Tongue (tissue), 1 donor: ENCODE measurements at regions not wholly inside any gene's neighbourhood (a gene's known extent, or its start where the extent isn't known, plus 50 kb on each side); places are given as distances from the start of the nearest gene placed in this dataset.

Experiments used
- DNase-seq: peaks from one replicate; pipeline ENCODE4 v3.0.0-alpha.2; 2015

GRCh38 chr21:24316277-24316922, 1290.9 kb downstream of the MRPL39 start:
- no peak for DNase-seq

GRCh38 chr21:24310788-24311187, 1296.5 kb downstream of the MRPL39 start:
- DNase-seq, result no peak

DNA sequence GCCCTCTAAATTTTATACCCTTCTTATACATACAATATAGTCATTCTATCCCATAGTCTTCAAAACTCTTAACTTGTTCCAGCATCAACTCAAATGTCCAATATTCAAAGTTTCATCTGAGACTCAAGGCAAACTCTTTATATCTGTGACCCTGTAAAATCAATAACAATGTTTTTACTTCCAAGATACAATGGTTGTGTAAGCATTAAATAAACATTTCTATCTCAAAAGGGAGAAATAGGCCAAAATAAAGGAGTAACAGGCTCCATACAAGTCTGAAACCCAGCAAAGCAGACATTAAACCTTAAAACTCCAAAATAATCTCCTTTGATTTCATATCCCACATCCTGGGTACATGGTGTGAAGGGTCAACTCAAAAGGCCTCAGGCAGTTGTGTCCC, 1299.1 kb downstream of the MRPL39 start:
- DNase-seq, result no peak

- DNase-seq, result no peak
Observed at GRCh38 chr21:24302400-24302799, 1304.9 kb downstream of the MRPL39 start.

- DNase-seq, result no peak
Observed at GRCh38 chr21:24298040-24298439, 1309.2 kb downstream of the MRPL39 start.

DNA sequence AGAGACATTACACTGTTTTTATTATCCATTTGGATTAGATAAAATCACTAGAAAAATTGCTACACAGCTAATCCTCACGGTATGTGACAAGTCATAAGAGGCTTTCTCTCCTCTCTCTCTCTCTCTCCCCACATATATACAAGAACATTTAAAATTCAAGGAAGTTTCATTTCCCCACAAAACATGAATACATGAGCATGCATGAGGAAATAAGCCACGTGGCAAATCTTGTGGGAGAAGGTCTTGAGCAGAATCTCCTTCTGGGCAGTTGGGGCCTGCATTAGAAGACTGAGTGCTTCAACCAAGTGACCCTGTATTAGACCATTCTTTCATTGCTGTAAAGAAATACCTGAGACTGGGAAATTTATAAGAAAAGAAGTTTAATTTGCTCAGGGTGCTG, 1313.1 kb downstream of the MRPL39 start:
- no peak for DNase-seq

DNA sequence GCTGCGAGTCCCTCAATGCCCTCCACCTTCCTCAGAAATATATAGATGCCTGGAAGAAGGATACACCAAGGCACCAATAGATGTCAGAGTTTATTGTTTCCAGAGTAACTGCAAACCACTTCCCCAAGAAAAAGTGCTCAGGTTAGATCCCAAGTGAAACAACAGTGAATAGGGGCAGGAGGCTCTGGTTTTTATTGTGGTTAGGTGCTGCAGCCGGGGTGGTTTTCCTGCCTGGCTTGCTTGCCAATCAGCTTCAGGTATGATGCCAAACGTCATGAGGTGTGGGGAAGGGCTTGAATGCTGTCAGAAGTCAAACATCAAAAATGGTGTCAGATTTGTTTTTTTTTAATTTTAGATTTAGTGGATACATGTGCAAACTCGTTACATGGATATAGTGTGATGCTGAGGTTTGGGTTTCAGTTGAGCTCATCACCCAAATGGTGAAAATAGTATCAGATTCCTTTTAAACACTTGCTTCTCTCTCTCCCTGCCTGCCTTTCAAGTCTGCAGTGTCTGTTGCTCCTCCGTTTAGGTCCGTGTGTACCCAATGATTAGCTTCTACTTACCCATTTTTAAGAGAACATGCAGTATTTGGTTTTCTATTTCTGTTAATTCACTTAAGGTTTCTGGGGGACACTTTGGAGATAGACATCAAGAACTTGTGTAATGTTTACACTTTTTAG, 1317.0 kb downstream of the MRPL39 start:
- no peak for DNase-seq

DNA sequence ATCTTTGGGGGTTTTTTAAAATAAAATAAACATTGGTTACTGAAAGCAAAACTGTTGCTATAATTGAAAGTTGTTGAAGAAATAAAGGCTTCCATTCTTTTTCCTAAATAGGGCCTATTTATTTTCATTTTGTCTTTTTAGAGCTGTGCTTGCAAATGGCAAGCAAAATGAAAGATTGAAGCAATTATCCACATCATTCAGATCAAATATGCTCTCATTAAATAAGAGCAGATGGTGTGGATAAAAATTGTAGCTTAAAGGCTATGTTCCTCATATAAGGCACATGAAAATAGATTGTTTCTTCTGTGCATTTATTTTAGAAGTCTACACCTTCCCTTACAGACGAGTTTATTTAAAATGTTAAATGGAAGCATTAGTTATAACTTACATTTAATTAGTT, 1317.7 kb downstream of the MRPL39 start:
- DNase-seq, result no peak

DNA sequence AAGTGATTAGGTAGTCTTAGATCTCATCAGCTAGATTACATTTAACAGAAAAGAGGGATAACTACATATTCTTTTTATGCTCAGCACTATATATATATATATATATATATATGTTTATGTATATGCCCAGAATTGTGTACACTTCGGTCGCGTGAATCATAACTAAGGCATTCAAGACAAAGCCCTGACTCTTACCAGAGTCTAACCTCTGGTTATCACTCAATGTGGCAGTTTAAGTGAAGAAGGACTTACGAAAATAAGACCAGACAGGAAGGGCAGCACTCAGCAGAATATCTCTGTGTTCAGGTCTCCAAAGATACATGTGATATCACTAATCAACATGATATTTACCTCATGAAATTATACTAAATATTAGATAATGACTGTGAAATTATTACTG, 1326.7 kb downstream of the MRPL39 start:
- no peak for DNase-seq

DNA sequence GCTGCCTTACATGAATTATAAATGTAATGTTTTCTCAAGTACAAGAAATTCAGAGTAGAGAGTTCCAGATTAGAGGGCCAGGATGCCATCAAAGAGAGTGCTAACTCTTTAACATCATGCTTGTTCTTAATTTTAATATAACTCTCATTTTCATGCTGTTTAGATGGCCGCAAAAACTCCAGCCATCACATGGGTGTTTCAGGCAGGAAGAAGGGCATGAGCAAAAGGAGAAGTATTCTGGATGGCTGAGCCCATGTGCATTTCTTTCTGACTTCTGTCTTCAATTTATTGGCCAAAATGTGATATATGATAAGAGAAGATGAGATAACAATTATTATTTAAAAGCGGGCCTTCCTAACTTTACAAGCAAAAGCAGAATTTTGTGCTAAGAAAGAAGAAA, 1328.6 kb downstream of the MRPL39 start:
- no peak for DNase-seq

DNA sequence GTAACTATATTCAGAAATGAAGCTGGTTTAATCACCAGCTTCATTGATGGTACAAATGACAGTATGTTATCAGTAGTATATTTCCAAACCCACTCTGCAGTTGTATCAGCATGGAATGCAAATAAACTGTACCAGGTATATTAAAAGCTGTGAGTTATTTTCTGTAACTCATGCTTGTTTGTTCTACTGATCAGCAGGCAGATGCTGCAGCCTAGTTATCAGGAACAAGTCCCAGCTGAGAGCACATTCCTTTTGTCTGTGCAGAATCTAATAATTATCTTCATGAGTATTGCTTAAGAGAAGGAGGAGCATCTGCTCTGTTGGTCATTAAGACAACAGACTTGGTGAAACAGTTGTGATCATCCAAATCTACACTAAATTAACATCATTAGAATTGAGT, 1331.1 kb downstream of the MRPL39 start:
- DNase-seq, result no peak

DNA sequence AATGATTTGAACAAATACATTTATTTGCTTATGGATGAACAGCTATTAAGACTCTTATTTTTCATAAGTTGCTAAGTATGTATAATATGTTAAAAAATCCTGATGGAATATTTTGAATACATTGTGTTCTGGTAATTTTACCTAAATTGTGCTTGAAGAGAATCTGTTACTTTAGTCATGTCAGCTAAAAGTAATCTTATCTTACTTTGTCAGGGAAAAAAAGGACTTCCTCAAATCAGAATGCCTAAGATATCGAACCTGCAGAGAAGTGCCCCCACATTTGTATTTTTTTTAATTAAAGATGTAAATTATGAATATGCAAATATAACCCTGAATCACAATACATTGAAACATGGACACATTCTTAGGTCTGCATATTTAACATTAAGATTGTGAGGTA, 1331.7 kb downstream of the MRPL39 start:
- no peak for DNase-seq

GRCh38 chr21:24272521-24272938, 1334.8 kb downstream of the MRPL39 start:
- no peak for DNase-seq

DNA sequence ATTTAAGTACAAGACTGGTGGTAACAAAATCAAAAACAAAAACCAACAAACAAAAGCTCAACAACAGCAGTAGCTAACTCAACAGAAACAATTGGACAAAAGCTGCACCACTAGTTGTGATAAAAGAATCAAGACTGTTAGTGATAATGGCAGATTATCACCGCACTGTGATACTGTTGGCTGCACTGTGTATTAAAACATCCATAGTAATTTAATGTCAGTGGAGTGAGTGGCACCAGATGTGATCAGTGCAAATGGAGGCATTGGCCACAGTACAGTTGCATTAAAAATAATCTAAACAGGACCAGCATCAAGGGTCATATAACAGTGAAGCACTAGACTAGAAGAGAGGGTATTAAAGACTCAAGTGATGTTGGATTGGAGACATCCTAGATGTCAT, 1341.3 kb downstream of the MRPL39 start:
- DNase-seq, result no peak

- no peak for DNase-seq
Observed at GRCh38 chr21:24260751-24261150, 1346.5 kb downstream of the MRPL39 start.

- no peak for DNase-seq
Observed at GRCh38 chr21:24259241-24259640, 1348.0 kb downstream of the MRPL39 start.

DNA sequence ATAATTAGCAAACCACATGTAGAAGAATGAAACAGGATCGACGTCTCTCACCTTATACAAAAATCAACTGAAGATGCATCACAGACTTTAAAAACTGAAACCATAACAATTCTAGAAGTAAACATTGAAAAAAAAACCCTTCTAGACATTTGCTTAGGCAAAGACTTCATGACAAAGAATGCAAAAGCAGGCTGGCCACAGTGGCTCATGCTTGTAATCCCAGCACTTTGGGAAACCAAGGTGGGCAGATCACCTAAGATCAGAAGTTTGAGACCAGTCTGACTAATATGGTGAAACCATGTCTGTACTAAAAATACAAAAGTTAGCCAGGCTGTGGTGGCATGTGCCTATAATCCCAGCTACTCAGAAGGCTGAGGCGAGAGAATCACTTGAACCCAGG, 1351.7 kb downstream of the MRPL39 start:
- no peak for DNase-seq

DNA sequence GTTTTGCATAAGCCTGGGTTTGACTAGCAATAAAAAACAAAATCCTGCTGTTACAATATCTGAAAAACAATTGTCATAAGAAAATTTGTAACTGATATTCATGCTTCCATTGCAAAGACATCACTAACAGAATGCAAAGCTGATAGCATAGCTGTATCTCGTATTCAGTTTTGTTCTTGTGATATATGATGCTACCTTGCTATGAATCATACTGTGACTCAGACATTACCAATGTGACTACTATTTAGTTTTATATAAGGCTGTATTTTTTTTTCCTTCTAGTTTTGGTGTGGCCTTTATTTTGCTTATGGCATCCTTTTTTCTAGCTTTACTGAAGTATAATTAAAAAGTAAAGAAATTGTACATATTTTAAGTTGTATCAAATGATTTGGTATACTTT, 1381.8 kb downstream of the MRPL39 start:
- no peak for DNase-seq

DNA sequence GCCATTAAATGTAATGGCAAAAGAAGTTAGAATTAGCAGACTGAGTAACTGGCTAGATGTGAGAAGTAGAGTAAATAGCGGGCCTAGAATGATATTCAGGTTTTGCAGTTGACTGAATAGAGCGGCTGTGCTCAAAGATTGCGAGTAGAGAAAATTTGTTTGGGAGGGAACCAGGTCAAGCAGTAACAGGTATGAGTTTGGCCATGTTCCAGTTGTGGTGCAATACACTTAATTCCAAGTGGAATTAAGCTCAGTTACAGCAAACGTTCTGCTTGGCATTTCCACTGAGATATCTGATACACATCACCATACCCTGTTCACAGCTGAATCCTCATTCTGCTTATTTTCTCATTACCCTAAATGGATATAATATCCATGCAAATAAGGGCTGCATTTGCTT, 1382.9 kb downstream of the MRPL39 start:
- DNase-seq, result peak; percentile 8

- no peak for DNase-seq
Observed at GRCh38 chr21:24223624-24224023, 1383.7 kb downstream of the MRPL39 start.

GRCh38 chr21:24222676-24223075, 1384.6 kb downstream of the MRPL39 start:
- no peak for DNase-seq

GRCh38 chr21:24220446-24220845, 1386.8 kb downstream of the MRPL39 start:
- DNase-seq, result no peak

DNA sequence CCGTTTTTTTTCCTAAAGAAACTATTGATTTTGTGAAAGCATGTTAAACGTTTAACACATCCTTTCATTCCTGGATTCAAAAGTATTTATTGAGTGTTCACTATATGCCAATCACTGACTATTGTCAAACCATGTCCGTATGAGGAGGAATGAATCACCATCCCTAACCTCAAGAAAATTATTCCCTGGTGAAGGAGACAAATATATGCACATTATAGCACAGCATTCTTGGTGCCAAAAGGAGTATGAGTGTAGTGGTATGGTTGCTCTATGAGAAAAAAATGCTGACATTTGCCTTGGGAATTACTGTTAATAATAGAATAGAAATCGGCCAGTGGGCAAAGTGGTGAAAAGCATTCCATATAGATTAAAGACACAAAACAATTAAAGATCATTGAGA, 1390.1 kb downstream of the MRPL39 start:
- DNase-seq, result no peak

- no peak for DNase-seq
Observed at GRCh38 chr21:24210130-24210529, 1397.2 kb downstream of the MRPL39 start.
